Hepatocyte (in vitro differentiated cells): ENCODE measurements at regions not wholly inside any gene's neighbourhood (a gene's known extent, or its start where the extent isn't known, plus 50 kb on each side); places are given as distances from the start of the nearest gene placed in this dataset.

ENCODE experiments used
- DNase-seq: peaks from one replicate; pipeline ENCODE4 v3.0.0-alpha.2; 2016; ENCODE audit warnings: low spot score
- H2AFZ ChIP-seq: fragments of 200-600 bp; sonication (generic); 2 replicates; pipeline ENCODE4 v1.6.0; 2016; ENCODE audit warnings: antibody characterized with exemption, mild to moderate bottlenecking
- H3K27ac ChIP-seq: fragments of 200-600 bp; sonication (generic); 2 replicates; pipeline ENCODE4 v1.5.1; 2016; ENCODE audit warnings: mild to moderate bottlenecking
- H3K27me3 ChIP-seq: fragments of 200-600 bp; sonication (generic); 2 replicates; pipeline ENCODE4 v1.6.1; 2016
- H3K36me3 ChIP-seq: fragments of 200-600 bp; sonication (generic); replicated peaks from 2 replicates; pipeline ENCODE4 v1.5.1; 2016; ENCODE audit warnings: low read depth; ENCODE audit not compliant: insufficient read depth
- H3K4me1 ChIP-seq: fragments of 200-600 bp; sonication (generic); 2 replicates; pipeline ENCODE4 v1.5.1; 2016; ENCODE audit warnings: mild to moderate bottlenecking, moderate library complexity; ENCODE audit not compliant: insufficient read depth
- H3K4me2 ChIP-seq: fragments of 200-600 bp; sonication (generic); 2 replicates; pipeline ENCODE4 v1.6.0; 2016
- H3K4me3 ChIP-seq: fragments of 200-600 bp; sonication (generic); 2 replicates; pipeline ENCODE4 v1.5.1; 2016; ENCODE audit warnings: mild to moderate bottlenecking
- H3K79me2 ChIP-seq: fragments of 200-600 bp; sonication (generic); 2 replicates; pipeline ENCODE4 v1.6.0; 2017; ENCODE audit warnings: mild to moderate bottlenecking
- H3K9me2 ChIP-seq: fragments of 200-600 bp; sonication (generic); replicated peaks from 2 replicates; pipeline ENCODE4 v1.6.0; 2017; ENCODE audit warnings: mild to moderate bottlenecking; ENCODE audit not compliant: insufficient read depth
- H3K9me3 ChIP-seq: fragments of 200-600 bp; sonication (generic); 2 replicates; pipeline ENCODE4 v1.5.1; 2016; ENCODE audit warnings: low read depth, mild to moderate bottlenecking
- H4K20me1 ChIP-seq: fragments of 200-600 bp; sonication (generic); 2 replicates; pipeline ENCODE4 v1.6.0; 2016; ENCODE audit warnings: mild to moderate bottlenecking; ENCODE audit not compliant: insufficient read depth, poor library complexity, severe bottlenecking
- EZH2 ChIP-seq: fragments of 200-600 bp; sonication (generic); IDR thresholded peaks from 2 replicates; pipeline ENCODE4 v1.6.1; 2016; ENCODE audit warnings: antibody characterized with exemption, mild to moderate bottlenecking, borderline replicate concordance
- EZH2phosphoT487 ChIP-seq: fragments of 200-600 bp; sonication (generic); IDR thresholded peaks from one replicate; pipeline ENCODE4 v1.6.1; 2018; ENCODE audit warnings: antibody characterized with exemption, mild to moderate bottlenecking, low read depth, moderate library complexity; ENCODE audit not compliant: unreplicated experiment, severe bottlenecking
- WGBS: methylation state at CpG from one replicate; pipeline ENCODE4 v1.1.6; 2016; ENCODE audit warnings: low lambda C conversion rate; ENCODE audit errors: missing lambda C conversion rate; 5-methylcytosine and 5-hydroxymethylcytosine counted together
- TF ChIP-seq, protein P1 (sequence below): fragments of 200-600 bp; sonication (generic); IDR thresholded peaks from 2 replicates; pipeline ENCODE4 v1.5.1; 2016; ENCODE audit warnings: antibody characterized with exemption, mild to moderate bottlenecking; ENCODE audit not compliant: poor library complexity

- H2AFZ ChIP-seq: no peak overlapping the region
- H3K4me1 ChIP-seq: peaks cover 2% of the 10 kb centered on the region
- no peaks in the 10 kb centered on the region for H3K36me3 ChIP-seq
- H3K27ac ChIP-seq: no peak overlapping the region
- H3K9me2 ChIP-seq: no peaks in the 10 kb centered on the region
- 63% methylated on average over 20 of the region's 20 CpGs for WGBS
- H4K20me1 ChIP-seq: no peaks in the 10 kb centered on the region
- no peak overlapping the region for H3K4me3 ChIP-seq
- no peak for TF ChIP-seq EZH2phosphoT487
- H3K27me3 ChIP-seq: peaks cover 43% of the 10 kb centered on the region
- no peak overlapping the region for H3K4me2 ChIP-seq
- H3K9me3 ChIP-seq: no peaks in the 10 kb centered on the region
- DNase-seq: no peak
- no peaks in the 10 kb centered on the region for H3K79me2 ChIP-seq
These were observed 69.7 kb upstream of the WNT4 start for GRCh38 chr1:22212400-22213233.

- no peak for TF ChIP-seq EZH2
- TF ChIP-seq, protein P1, sequence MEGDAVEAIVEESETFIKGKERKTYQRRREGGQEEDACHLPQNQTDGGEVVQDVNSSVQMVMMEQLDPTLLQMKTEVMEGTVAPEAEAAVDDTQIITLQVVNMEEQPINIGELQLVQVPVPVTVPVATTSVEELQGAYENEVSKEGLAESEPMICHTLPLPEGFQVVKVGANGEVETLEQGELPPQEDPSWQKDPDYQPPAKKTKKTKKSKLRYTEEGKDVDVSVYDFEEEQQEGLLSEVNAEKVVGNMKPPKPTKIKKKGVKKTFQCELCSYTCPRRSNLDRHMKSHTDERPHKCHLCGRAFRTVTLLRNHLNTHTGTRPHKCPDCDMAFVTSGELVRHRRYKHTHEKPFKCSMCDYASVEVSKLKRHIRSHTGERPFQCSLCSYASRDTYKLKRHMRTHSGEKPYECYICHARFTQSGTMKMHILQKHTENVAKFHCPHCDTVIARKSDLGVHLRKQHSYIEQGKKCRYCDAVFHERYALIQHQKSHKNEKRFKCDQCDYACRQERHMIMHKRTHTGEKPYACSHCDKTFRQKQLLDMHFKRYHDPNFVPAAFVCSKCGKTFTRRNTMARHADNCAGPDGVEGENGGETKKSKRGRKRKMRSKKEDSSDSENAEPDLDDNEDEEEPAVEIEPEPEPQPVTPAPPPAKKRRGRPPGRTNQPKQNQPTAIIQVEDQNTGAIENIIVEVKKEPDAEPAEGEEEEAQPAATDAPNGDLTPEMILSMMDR: no peak
- no peak for TF ChIP-seq EZH2phosphoT487
- Histone ChIP-seq H3K27ac (no peak overlapping the region), H3K36me3 (no peaks in the 10 kb centered on the region), H2AFZ (no peak overlapping the region), H3K79me2 (no peaks in the 10 kb centered on the region), H4K20me1 (no peaks in the 10 kb centered on the region), H3K27me3 (peaks cover 13% of the 10 kb centered on the region), H3K9me2 (no peaks in the 10 kb centered on the region), H3K4me1 (no peaks in the 10 kb centered on the region), H3K4me2 (no peak overlapping the region), H3K4me3 (no peak overlapping the region), H3K9me3 (no peaks in the 10 kb centered on the region)
- 54% methylated on average over 11 of the region's 12 CpGs for WGBS
- peak; percentile 56 for DNase-seq
These were observed 73.5 kb upstream of the WNT4 start for GRCh38 chr1:22216210-22216883.

DNA sequence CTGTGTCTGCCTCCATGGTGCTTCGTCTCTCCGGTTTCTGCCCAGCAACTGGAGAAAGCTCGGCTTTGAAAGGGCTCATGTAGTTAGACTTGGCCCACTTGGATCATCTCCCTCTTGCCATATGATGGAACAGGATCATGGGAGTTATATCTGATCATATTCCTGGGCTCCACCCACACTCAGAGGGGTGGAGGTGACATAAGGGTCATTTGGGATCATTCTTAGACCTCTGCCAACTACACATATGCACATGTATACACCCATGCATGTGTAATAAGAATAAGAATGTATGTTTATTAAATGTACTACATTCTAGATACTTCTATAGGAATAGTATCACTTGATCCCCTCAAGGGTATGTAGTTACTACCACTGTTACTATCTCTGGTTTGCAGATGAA is 74.1 kb upstream of the WNT4 start:
- no peaks in the 10 kb centered on the region for H4K20me1 ChIP-seq
- no peak overlapping the region for H3K27ac ChIP-seq
- no peak for DNase-seq
- H3K4me3 ChIP-seq: no peak overlapping the region
- WGBS: 80% methylated on average over 3 of the region's 3 CpGs
- H3K9me2 ChIP-seq: no peaks in the 10 kb centered on the region
- no peaks in the 10 kb centered on the region for H3K79me2 ChIP-seq
- H3K9me3 ChIP-seq: no peaks in the 10 kb centered on the region
- no peak overlapping the region for H2AFZ ChIP-seq
- no peaks in the 10 kb centered on the region for H3K36me3 ChIP-seq
- peaks cover 13% of the 10 kb centered on the region for H3K27me3 ChIP-seq
- H3K4me2 ChIP-seq: no peak overlapping the region
- TF ChIP-seq EZH2phosphoT487 (no peak), EZH2 (no peak)
- TF ChIP-seq, protein P1: no peak
- H3K4me1 ChIP-seq: no peaks in the 10 kb centered on the region

- H3K4me3 ChIP-seq: no peak overlapping the region
- no peak for DNase-seq
- no peak overlapping the region for H2AFZ ChIP-seq
- H3K79me2 ChIP-seq: no peaks in the 10 kb centered on the region
- no peak overlapping the region for H3K4me2 ChIP-seq
- 89% methylated on average over 19 of the region's 19 CpGs for WGBS
- H3K9me2 ChIP-seq: no peaks in the 10 kb centered on the region
- TF ChIP-seq EZH2phosphoT487 (no peak), EZH2 (no peak)
- TF ChIP-seq, protein P1: no peak
- H3K36me3 ChIP-seq: no peaks in the 10 kb centered on the region
- H3K27ac ChIP-seq: no peak overlapping the region
- no peaks in the 10 kb centered on the region for H3K9me3 ChIP-seq
- H3K4me1 ChIP-seq: no peaks in the 10 kb centered on the region
- H3K27me3 ChIP-seq: peaks cover 3% of the 10 kb centered on the region
- no peaks in the 10 kb centered on the region for H4K20me1 ChIP-seq
These were observed 75.0 kb upstream of the WNT4 start for GRCh38 chr1:22217811-22218460.
